GM12878 (cell line): ENCODE measurements at regions not wholly inside any gene's neighbourhood (a gene's known extent, or its start where the extent isn't known, plus 50 kb on each side); places are given as distances from the start of the nearest gene placed in this dataset.

Experiments
- CHD2 ChIP-seq: IDR thresholded peaks from 2 replicates; pipeline ENCODE4 v1.6.1; 2011; ENCODE audit warnings: low read depth, low read length, improper control_type of control experiment, borderline replicate concordance
- E4F1 ChIP-seq: fragments of 450-650 bp; IDR thresholded peaks from 2 replicates; pipeline ENCODE4 v1.6.1; 2018; ENCODE audit warnings: borderline replicate concordance, mild to moderate bottlenecking; ENCODE audit not compliant: partially characterized antibody
- MEF2B ChIP-seq: fragments of 450-650 bp; IDR thresholded peaks from 2 replicates; pipeline ENCODE4 v1.6.1; 2018; ENCODE audit warnings: mild to moderate bottlenecking, moderate library complexity; ENCODE audit not compliant: partially characterized antibody, poor library complexity, severe bottlenecking
- PAX8 ChIP-seq: fragments of 450-650 bp; IDR thresholded peaks from 2 replicates; pipeline ENCODE4 v1.6.1; 2017; ENCODE audit warnings: mild to moderate bottlenecking, moderate library complexity
- TCF12 ChIP-seq: IDR thresholded peaks from 2 replicates; pipeline ENCODE4 v1.6.1; 2011; ENCODE audit warnings: low read depth, mild to moderate bottlenecking, low read length
- ZBTB33 ChIP-seq: fragments of 450-650 bp; IDR thresholded peaks from 2 replicates; pipeline ENCODE4 v1.6.1; 2017; ENCODE audit warnings: mild to moderate bottlenecking
- ZNF592 ChIP-seq: fragments of 450-650 bp; IDR thresholded peaks from 2 replicates; pipeline ENCODE4 v1.6.1; 2017; ENCODE audit warnings: mild to moderate bottlenecking, moderate library complexity

- no peak for TF ChIP-seq PAX8
- no peak for TF ChIP-seq MEF2B
- no peak for TF ChIP-seq CHD2
- TF ChIP-seq TCF12: no peak
- no peak for TF ChIP-seq ZNF592
- no peak for TF ChIP-seq ZBTB33
- TF ChIP-seq E4F1: no peak
These were observed 70.0 kb upstream of the PLEKHG1 start (continued) for GRCh38 chr6:150529646-150530045.
